Activated T-cell treated with anti-CD3 and anti-CD28 coated beads, Interleukin-2, amount 50 U/mL, for 48 hours (primary cell): ENCODE measurements at regions not wholly inside any gene's neighbourhood (a gene's known extent, or its start where the extent isn't known, plus 50 kb on each side); places are given as distances from the start of the nearest gene placed in this dataset.
"Not testable (repeated sequence)": the region's sequence is repeated elsewhere in the genome, so short reads cannot be mapped to it uniquely, and the experiment has no call there.

Experiments
- DNase-seq, 2 experiments: peaks; one replicate each; pipeline ENCODE4 v3.0.0-alpha.2; 2020

- DNase-seq = not testable (repeated sequence)
These were observed 601.6 kb downstream of the LRRC70 start for GRCh38 chr5:63180190-63180589.

- DNase-seq = no peak
These were observed 597.2 kb downstream of the LRRC70 start for GRCh38 chr5:63175850-63176249.

- no peak for DNase-seq
These were observed 591.9 kb downstream of the LRRC70 start for GRCh38 chr5:63170486-63170885.

DNA sequence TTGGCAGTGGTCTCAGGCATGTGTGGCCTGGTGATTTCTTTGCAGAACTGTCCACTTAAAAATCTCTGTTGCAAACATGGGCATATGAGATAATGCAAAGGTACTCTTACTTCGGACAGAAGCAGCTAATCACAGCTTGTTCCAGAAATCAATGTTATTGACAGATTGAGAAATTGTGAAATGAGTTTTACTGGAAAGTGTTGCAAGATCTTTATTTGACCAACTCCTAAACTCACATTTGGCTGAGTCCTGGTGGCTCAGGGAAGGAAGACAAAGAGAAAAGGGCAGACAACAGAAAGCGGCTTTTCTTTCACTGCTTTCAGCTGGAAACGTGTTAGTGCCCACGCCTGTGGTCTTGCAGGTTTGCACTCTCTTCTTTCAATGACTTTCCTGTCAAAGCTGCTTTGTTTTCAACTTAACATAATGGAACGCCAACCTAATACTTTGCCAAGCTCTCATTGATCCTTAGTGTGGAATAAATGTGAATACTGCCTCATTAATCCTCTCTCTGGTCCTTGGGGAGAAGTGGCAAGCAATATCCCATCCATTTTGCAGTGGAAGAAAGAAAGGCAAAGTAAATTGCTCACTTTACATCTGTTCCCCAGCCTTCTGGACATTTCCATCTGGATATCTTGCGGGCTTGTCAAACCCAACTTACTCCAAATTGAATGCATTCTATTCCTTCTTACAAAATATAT lies 586.4 kb downstream of the LRRC70 start:
- DNase-seq = no peak

GRCh38 chr5:63164339-63164738 lies 585.7 kb downstream of the LRRC70 start:
- no peak for DNase-seq

GRCh38 chr5:63155310-63155631 lies 576.7 kb downstream of the LRRC70 start:
- no peak for DNase-seq

DNA sequence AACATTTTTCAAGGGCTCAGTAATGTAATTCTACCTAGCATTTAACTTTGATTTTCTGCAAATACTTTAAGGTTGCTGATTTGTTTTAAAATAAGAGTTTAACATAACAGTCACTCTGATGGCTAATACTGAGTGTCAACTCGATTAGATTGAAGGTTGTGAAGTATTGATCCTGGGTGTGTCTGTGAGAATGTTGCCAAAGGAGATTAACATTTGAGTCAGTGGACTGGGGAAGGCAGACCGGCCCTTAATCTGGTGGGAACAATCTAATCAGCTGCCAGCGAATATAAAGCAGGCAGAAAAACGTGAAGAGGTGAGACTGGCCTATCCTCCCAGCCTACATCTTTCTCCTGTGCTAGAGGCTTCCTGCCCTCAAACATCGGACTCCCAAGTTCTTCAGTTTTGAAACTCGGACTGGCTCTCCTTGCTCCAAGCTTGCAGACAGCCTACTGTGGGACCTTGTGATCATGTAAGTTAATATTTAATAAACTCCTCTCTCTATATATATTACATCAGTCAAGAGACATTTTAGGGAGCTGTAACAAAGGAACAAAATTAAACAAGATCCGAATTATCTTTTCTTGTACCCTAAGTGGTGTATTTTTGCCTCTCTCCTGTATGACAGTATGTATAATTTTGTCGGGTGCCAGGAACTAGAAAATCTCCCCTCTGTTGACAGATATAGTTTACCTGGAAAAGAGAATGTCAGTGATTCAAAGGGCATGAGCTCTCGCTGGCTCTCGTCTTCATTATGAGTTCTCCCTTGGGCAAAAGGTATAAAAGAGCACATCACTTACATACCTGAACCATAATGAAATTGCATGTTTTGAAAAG lies 576.1 kb downstream of the LRRC70 start:
- no peak for DNase-seq

GRCh38 chr5:63152871-63153270 lies 574.3 kb downstream of the LRRC70 start:
- no peak for DNase-seq

GRCh38 chr5:63145167-63145566 lies 566.5 kb downstream of the LRRC70 start:
- no peak for DNase-seq

GRCh38 chr5:63141591-63141990 lies 563.0 kb downstream of the LRRC70 start:
- DNase-seq = no peak

GRCh38 chr5:63135291-63135690 lies 556.7 kb downstream of the LRRC70 start:
- no peak for DNase-seq

- no peak for DNase-seq
These were observed 553.1 kb downstream of the LRRC70 start for GRCh38 chr5:63131626-63132285.

DNA sequence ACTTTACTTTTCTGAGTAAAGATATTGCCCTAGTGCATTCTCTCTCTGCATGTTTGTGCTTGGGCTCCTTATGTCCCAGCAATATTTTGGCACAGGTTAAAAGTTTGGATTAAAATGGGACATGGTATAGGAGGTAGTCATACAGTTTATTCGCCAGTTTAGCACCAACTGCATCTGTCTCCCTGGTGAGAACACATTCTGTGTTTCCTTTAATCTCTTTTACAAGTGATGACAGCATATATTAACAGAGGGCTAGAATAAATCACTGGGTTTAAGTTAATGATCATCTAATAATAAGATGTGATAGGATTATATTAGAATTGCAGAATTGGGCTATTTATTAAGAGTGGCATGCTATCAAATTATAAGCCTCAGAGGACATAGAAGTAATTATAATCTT lies 550.1 kb downstream of the LRRC70 start:
- no peak for DNase-seq

DNA sequence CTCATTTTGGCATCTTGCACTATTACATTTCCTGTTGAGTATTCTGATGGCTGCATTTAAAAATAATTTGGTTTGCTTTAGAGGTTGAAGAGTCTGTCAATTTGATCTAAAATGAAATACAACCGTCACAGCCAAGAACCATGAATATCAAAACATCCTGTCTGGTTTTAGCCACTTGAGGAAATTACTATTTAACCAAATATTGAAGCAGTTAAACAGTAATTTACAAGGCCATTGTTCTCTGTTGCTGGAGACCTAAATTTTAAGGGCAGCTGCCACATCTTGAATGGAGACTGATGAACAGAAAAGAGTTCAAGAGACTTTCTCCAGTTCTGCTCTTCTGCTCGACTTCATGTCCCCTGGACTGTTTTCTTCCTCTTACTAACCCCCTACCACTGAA lies 549.4 kb downstream of the LRRC70 start:
- DNase-seq = no peak

- DNase-seq = no peak
These were observed 548.4 kb downstream of the LRRC70 start for GRCh38 chr5:63127054-63127453.

- DNase-seq = peak in 1 of 2 experiments; percentile 16
These were observed 547.2 kb downstream of the LRRC70 start for GRCh38 chr5:63125862-63126261.

GRCh38 chr5:63125392-63125791 lies 546.8 kb downstream of the LRRC70 start:
- DNase-seq = no peak

DNA sequence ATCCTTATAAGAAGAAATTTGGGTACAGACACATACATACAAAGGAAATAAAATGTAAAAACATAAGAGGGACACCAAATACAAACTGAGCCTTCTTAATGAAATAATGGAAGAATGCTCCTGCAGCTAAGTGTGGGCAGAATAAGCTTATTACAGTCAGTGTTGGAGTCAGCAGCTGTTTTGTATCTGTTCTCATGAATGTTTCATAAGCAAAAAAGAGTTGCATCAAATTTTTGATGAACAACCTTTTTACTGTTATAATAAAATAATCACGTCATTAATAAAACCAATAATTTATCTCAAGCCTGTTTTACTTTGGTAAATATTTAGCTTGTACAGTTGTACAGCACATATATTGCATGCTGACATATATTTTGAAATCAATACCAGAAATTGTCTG lies 545.6 kb downstream of the LRRC70 start:
- no peak for DNase-seq

DNA sequence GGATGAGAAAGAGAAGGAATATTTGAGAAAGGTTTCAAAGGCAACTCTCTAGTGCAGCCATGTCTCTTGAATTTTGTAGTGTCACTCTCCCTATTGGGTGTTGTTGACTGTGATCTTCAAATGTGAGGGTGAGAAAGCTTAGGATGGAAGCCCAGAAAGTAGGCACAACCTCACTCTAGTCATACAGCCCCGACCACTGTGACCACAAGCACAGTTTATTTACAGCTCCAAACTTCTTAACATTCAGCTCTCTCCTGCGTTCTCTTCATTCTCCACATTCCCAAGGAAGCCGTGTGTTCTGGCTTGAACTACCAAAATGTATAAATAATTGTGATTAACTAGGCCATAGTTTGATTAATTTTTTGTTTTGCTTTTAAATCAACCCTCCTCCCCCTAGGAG lies 542.9 kb downstream of the LRRC70 start:
- no peak for DNase-seq

DNA sequence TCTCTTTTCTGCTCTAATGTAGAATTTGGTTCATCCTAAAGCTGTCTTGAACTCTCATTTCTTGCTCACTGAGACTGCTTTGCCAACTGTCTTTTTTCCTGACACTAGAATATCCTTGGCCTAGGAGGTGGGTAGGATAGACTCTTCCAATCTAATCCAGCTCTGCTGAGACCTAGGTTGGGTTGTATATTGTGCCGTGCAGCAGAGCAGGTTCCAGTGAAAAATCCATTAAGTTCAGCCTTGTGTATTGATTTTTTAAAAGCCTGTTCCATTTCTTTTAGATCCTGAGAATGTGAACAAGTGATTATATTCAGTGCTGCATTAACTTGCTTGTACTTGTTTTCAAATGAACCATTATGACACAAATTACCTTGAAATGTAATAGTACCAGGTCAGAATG lies 539.6 kb downstream of the LRRC70 start:
- no peak for DNase-seq

DNA sequence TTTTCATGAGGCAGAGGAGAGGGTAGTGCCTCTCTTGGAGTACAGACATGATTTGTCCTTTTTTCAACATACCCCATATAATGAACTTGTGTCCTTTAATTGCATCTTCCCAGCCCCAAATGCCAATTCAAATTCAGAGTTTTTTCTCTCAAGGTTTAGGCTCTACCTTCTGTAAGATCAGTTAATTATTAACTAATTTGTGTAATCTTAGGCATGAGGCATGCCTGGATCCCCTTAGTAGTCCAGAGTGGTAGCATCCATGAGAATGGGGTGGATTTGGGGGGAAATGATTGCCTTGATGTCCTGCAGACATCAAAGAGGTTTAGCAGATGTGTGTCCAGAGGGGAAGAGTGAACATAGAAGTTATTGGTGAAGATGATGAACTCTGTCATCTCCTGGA lies 533.3 kb downstream of the LRRC70 start:
- DNase-seq = no peak

GRCh38 chr5:63101870-63102269 lies 523.3 kb downstream of the LRRC70 start:
- DNase-seq = no peak

- no peak for DNase-seq
These were observed 518.7 kb downstream of the LRRC70 start for GRCh38 chr5:63097286-63097685.

GRCh38 chr5:63094730-63095129 lies 516.1 kb downstream of the LRRC70 start:
- no peak for DNase-seq
